Smooth muscle cell (in vitro differentiated cells): ENCODE measurements at regions not wholly inside any gene's neighbourhood (a gene's known extent, or its start where the extent isn't known, plus 50 kb on each side); places are given as distances from the start of the nearest gene placed in this dataset.

ENCODE experiments used
- DNase-seq: peaks from one replicate; lab custom pipeline; 2025; ENCODE audit not compliant: unreplicated experiment; lab: John Stamatoyannopoulos, UW
- H2AFZ ChIP-seq: fragments of 200-600 bp; sonication (generic); 2 replicates; pipeline ENCODE4 v1.6.0; 2016; ENCODE audit warnings: antibody characterized with exemption, low read depth, mild to moderate bottlenecking
- H3F3A ChIP-seq: fragments of 200-600 bp; sonication (generic); 2 replicates; pipeline ENCODE4 v1.6.0; 2017; ENCODE audit warnings: antibody characterized with exemption, low read depth
- H3K27ac ChIP-seq: fragments of 200-600 bp; sonication (generic); 2 replicates; pipeline ENCODE4 v1.5.1; 2016; ENCODE audit warnings: low read depth, mild to moderate bottlenecking
- H3K27me3 ChIP-seq: fragments of 200-600 bp; sonication (generic); 2 replicates; pipeline ENCODE4 v1.6.1; 2016; ENCODE audit warnings: low read depth, mild to moderate bottlenecking
- H3K36me3 ChIP-seq: fragments of 200-600 bp; sonication (generic); 2 replicates; pipeline ENCODE4 v1.5.1; 2016; ENCODE audit warnings: low read depth
- H3K4me1 ChIP-seq: fragments of 200-600 bp; sonication (generic); 2 replicates; pipeline ENCODE4 v1.5.1; 2016; ENCODE audit warnings: low read depth
- H3K4me2 ChIP-seq: fragments of 200-600 bp; sonication (generic); 2 replicates; pipeline ENCODE4 v1.6.0; 2016; ENCODE audit warnings: mild to moderate bottlenecking
- H3K4me3 ChIP-seq: fragments of 200-600 bp; sonication (generic); 2 replicates; pipeline ENCODE4 v1.5.1; 2016; ENCODE audit warnings: mild to moderate bottlenecking
- H3K79me2 ChIP-seq: fragments of 200-600 bp; sonication (generic); 2 replicates; pipeline ENCODE4 v1.6.0; 2016; ENCODE audit warnings: low read depth, mild to moderate bottlenecking
- H3K9ac ChIP-seq: fragments of 200-600 bp; sonication (generic); 2 replicates; pipeline ENCODE4 v1.6.0; 2016; ENCODE audit warnings: low read depth
- H3K9me3 ChIP-seq: fragments of 200-600 bp; sonication (generic); replicated peaks from 2 replicates; pipeline ENCODE4 v1.5.1; 2016; ENCODE audit warnings: low read depth
- H4K20me1 ChIP-seq: fragments of 200-600 bp; sonication (generic); 2 replicates; pipeline ENCODE4 v1.6.0; 2016; ENCODE audit warnings: low read depth
- WGBS: methylation state at CpG from one replicate; pipeline ENCODE4 v1.1.7; 2016; ENCODE audit warnings: low lambda C conversion rate; 5-methylcytosine and 5-hydroxymethylcytosine counted together
- TF ChIP-seq, protein P1 (sequence below): fragments of 200-600 bp; sonication (generic); IDR thresholded peaks from 2 replicates; pipeline ENCODE4 v1.5.1; 2017; ENCODE audit warnings: borderline replicate concordance, mild to moderate bottlenecking, antibody characterized with exemption; ENCODE audit not compliant: insufficient read depth, poor library complexity, severe bottlenecking

DNA sequence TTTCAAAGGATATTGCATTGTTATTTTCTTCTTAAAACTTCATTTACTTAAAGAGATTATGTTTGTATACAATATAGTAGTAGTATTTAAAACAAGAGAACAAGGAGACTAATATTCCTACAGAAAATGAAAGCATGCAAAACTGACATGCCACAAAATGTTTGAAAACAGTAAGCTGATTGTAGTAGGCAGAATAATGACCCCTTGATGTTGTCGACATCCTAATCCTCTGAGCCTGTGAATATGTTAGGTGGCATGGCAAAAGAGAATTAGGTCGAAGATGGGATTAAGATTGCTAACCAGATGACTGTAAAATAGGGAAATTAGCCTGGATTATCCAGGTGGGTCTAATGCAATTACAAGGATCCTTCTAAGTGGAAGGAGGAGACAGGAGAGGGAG lies 522.2 kb upstream of the NR3C2 start:
- H2AFZ ChIP-seq = no peak overlapping the region
- H3K27me3 ChIP-seq = no peaks in the 10 kb centered on the region
- 67% methylated on average over 2 of the region's 2 CpGs for WGBS
- DNase-seq = no peak
- TF ChIP-seq, protein P1, sequence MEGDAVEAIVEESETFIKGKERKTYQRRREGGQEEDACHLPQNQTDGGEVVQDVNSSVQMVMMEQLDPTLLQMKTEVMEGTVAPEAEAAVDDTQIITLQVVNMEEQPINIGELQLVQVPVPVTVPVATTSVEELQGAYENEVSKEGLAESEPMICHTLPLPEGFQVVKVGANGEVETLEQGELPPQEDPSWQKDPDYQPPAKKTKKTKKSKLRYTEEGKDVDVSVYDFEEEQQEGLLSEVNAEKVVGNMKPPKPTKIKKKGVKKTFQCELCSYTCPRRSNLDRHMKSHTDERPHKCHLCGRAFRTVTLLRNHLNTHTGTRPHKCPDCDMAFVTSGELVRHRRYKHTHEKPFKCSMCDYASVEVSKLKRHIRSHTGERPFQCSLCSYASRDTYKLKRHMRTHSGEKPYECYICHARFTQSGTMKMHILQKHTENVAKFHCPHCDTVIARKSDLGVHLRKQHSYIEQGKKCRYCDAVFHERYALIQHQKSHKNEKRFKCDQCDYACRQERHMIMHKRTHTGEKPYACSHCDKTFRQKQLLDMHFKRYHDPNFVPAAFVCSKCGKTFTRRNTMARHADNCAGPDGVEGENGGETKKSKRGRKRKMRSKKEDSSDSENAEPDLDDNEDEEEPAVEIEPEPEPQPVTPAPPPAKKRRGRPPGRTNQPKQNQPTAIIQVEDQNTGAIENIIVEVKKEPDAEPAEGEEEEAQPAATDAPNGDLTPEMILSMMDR = no peak
- no peak overlapping the region for H3K27ac ChIP-seq
- H3K4me1 ChIP-seq = no peaks in the 10 kb centered on the region
- no peak overlapping the region for H3K4me3 ChIP-seq
- no peaks in the 10 kb centered on the region for H3F3A ChIP-seq
- no peak overlapping the region for H3K9ac ChIP-seq
- no peaks in the 10 kb centered on the region for H3K36me3 ChIP-seq
- H3K9me3 ChIP-seq = no peaks in the 10 kb centered on the region
- H4K20me1 ChIP-seq = no peaks in the 10 kb centered on the region
- H3K79me2 ChIP-seq = no peaks in the 10 kb centered on the region
- no peak overlapping the region for H3K4me2 ChIP-seq

- H3K9me3 ChIP-seq = no peaks in the 10 kb centered on the region
- no peak overlapping the region for H2AFZ ChIP-seq
- TF ChIP-seq, protein P1 = no peak
- 60% methylated on average over 2 of the region's 2 CpGs for WGBS
- no peak overlapping the region for H3K9ac ChIP-seq
- H3K4me1 ChIP-seq = no peaks in the 10 kb centered on the region
- no peaks in the 10 kb centered on the region for H3K36me3 ChIP-seq
- no peak overlapping the region for H3K27ac ChIP-seq
- H3K4me2 ChIP-seq = no peak overlapping the region
- no peak for DNase-seq
- no peaks in the 10 kb centered on the region for H3F3A ChIP-seq
- H3K4me3 ChIP-seq = no peak overlapping the region
- H3K27me3 ChIP-seq = no peaks in the 10 kb centered on the region
- H4K20me1 ChIP-seq = no peaks in the 10 kb centered on the region
- no peaks in the 10 kb centered on the region for H3K79me2 ChIP-seq
Observed at GRCh38 chr4:148962539-148963290, 520.5 kb upstream of the NR3C2 start.

DNA sequence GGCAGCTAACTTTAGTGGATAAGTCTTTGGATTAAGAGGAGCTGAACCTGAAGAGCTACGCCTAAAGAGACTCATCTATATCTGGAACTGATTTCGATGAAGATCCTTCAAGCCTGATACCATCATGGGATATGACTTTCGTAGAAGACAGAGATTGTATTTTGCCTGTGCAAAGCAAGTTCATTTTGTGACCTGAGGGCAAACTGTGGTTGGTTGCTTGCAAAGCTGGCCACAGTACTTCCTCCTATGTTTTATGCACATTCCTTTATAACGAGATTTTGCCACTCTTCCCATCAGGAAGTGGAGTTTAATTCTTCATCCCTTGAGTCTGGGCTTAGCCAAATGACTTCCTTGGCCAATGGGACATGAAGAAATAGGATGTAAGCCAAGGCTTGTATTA lies 519.3 kb upstream of the NR3C2 start:
- no peak overlapping the region for H3K4me3 ChIP-seq
- no peaks in the 10 kb centered on the region for H3F3A ChIP-seq
- TF ChIP-seq, protein P1 = no peak
- no peaks in the 10 kb centered on the region for H3K4me1 ChIP-seq
- H3K9ac ChIP-seq = no peak overlapping the region
- H4K20me1 ChIP-seq = no peaks in the 10 kb centered on the region
- no peaks in the 10 kb centered on the region for H3K9me3 ChIP-seq
- H3K27me3 ChIP-seq = no peaks in the 10 kb centered on the region
- no peak overlapping the region for H3K27ac ChIP-seq
- H3K36me3 ChIP-seq = no peaks in the 10 kb centered on the region
- DNase-seq = no peak
- H3K4me2 ChIP-seq = no peak overlapping the region
- no peak overlapping the region for H2AFZ ChIP-seq
- H3K79me2 ChIP-seq = no peaks in the 10 kb centered on the region
- WGBS = 80% methylated on average over 4 of the region's 4 CpGs

GRCh38 chr4:148958317-148958716 lies 516.1 kb upstream of the NR3C2 start:
- Histone ChIP-seq H3K4me1 (no peaks in the 10 kb centered on the region), H3K4me3 (no peak overlapping the region), H3F3A (no peaks in the 10 kb centered on the region), H3K36me3 (no peaks in the 10 kb centered on the region), H3K4me2 (no peak overlapping the region), H3K9ac (no peak overlapping the region), H3K9me3 (no peaks in the 10 kb centered on the region), H3K27me3 (no peaks in the 10 kb centered on the region), H3K79me2 (no peaks in the 10 kb centered on the region), H4K20me1 (no peaks in the 10 kb centered on the region), H3K27ac (no peak overlapping the region), H2AFZ (no peak overlapping the region)
- TF ChIP-seq, protein P1 = no peak
- 89% methylated on average over 1 of the region's 1 CpG for WGBS
- DNase-seq = no peak
